HFF-Myc (cell line): ENCODE measurements at regions not wholly inside any gene's neighbourhood (a gene's known extent, or its start where the extent isn't known, plus 50 kb on each side); places are given as distances from the start of the nearest gene placed in this dataset.
A peak's percentile ranks its signal among the peaks of the same experiment; 100 is the strongest.

Experiments
- DNase-seq: peaks from one replicate; pipeline ENCODE4 v3.0.0-alpha.2; 2011; ENCODE audit warnings: low read depth; ENCODE audit errors: extremely low read depth
- H3K4me3 ChIP-seq: replicated peaks from 2 replicates; pipeline ENCODE4 v1.5.1; 2011; ENCODE audit warnings: low read depth, mild to moderate bottlenecking, control low read depth, low read length
- TF ChIP-seq, protein P1 (sequence below): IDR thresholded peaks from 2 replicates; pipeline ENCODE4 v1.5.1; 2012; ENCODE audit warnings: mild to moderate bottlenecking, low read depth, low read length, control low read depth; ENCODE audit errors: missing control alignments

DNA sequence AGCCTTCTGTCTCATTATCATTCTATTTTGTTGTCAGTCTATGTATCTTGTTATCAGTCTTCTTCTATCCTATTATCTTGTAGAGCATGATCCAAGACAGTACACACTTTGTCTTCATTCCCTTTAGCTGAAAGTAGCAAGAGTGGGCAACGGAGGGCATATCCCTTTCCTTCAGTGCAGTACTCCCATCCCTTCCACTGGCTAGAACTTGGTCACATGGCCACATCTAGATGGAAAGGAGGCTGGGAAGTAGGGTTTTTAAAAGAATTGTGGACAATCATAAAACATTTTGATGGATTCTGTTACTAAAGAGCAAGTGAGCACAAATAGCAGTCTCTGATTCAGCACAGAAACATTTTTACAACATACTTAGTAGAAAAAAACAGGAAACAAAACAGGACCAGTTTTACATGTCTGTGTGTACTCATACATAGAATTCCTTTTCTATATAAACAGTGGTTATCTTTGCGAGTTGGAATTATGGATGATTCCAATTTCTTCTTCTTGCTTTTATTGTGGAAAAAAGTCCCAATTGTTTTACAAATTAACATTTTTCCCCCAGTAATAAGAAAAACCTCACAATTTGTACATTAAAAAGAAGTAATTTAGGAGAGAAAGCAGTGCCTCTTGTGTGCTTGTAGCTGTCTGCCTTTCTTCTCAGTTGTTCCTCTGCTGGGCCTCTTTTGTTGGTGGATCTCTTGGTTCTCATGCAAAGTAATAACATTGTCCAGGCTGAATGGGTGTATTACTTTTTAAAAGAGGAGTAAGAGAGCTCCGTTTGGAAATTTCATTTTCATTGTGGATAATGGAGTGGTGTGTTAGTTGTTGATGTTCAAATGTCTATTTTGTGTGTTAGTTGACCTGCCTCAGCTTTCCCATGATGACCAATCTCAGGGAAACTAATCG is 410.9 kb upstream of the TRPC7 start:
- TF ChIP-seq, protein P1, sequence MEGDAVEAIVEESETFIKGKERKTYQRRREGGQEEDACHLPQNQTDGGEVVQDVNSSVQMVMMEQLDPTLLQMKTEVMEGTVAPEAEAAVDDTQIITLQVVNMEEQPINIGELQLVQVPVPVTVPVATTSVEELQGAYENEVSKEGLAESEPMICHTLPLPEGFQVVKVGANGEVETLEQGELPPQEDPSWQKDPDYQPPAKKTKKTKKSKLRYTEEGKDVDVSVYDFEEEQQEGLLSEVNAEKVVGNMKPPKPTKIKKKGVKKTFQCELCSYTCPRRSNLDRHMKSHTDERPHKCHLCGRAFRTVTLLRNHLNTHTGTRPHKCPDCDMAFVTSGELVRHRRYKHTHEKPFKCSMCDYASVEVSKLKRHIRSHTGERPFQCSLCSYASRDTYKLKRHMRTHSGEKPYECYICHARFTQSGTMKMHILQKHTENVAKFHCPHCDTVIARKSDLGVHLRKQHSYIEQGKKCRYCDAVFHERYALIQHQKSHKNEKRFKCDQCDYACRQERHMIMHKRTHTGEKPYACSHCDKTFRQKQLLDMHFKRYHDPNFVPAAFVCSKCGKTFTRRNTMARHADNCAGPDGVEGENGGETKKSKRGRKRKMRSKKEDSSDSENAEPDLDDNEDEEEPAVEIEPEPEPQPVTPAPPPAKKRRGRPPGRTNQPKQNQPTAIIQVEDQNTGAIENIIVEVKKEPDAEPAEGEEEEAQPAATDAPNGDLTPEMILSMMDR, result no peak
- peak; percentile 12 for DNase-seq
- no peak overlapping the region for H3K4me3 ChIP-seq

DNA sequence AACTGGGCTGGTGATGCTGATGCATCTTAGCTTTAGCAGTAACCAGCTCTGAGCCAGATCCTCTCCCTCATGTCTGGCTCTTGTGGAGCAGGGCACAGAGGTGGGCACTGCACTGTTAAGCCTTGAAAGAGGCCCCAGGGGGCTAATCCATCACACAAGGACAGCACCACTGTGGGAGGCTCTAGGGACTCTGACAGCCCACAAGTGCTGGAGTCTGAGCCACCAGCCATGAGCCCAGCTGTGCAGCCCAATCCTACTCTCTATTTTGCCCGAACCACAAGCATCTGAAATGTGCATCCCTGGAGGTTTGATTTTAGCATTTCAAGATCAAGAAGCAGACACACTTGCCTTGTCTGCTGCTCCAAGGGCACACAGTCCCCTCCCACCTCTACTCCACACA is 407.1 kb upstream of the TRPC7 start:
- DNase-seq, result no peak
- no peak overlapping the region for H3K4me3 ChIP-seq
- TF ChIP-seq, protein P1, result no peak

DNA sequence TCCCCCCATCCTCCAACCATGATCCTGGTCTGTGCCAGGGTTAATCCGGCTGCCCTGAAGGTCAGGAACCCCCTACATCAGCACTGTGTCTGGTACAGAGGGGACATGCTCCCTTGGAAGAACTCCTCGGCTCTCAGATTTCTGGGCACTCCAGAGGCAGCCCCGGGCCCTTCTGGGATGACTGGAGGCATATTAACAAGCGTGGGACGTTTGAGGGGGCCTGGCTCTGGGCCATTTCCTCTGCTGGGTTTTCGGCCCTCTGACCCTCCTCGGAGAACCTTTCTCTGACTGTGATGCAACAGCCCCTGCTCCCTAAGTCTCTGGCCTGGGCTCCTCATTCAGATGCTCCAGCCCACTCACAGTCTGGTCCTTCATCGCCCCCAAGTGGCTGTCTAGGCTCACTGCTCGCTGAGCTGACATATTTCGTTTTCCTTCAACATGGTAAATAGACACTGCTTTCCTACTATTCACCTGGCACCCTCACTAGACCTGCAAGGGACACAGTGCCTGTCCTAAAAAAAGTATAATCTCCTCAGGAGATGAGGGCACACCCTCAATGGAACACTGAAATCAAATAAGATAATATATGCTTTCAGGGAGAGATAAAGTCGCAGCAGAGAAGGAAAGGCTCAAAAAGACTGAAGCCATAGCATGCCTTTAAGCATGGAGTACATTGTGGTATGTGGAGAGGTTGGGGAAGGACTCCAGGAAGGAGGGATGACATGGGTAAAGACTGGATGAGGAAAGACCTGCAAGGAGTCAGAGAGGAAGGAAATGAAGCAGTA is 404.7 kb upstream of the TRPC7 start:
- TF ChIP-seq, protein P1, result peak; percentile 92
- H3K4me3 ChIP-seq, result no peak overlapping the region
- peak; percentile 35 for DNase-seq

DNA sequence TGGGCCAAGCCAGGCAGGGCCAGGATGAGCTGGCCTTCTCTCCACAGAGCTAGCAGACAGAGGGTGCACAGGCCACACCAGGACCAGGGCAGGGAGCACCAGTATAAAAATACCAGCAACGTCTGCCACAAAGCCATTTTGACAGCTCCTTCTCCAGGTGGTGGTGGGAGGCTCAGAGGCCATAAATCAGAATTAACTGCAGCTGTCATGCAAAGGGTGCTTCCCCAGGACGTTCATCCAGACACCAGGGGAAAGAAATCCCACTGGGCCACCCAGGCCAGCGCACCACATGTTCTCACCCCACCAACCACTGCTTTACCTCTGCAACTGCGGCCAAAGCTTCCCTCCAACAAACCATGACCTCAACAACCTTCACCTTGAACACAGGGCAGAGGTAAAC is 403.7 kb upstream of the TRPC7 start:
- TF ChIP-seq, protein P1, result no peak
- DNase-seq, result no peak
- no peak overlapping the region for H3K4me3 ChIP-seq

DNA sequence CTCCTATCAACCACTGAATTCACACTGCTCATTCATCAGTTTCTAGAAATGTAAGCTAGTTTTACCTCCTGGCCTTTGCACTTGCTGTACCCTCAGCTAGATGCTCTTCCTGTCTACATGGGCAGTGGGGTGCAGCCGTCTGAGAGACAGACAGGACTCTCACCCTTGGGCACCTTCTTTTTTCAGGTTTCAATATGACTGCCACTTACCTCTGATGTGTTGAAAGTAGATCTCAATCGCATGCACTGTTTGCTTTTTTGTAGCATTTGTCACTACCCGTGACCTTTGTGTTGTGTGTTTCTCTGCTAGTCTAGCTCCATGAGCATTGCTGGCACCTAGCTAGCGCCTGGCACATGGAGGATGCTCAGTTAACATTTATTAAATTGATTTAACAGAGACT is 403.1 kb upstream of the TRPC7 start:
- TF ChIP-seq, protein P1, result no peak
- H3K4me3 ChIP-seq, result no peak overlapping the region
- no peak for DNase-seq

DNA sequence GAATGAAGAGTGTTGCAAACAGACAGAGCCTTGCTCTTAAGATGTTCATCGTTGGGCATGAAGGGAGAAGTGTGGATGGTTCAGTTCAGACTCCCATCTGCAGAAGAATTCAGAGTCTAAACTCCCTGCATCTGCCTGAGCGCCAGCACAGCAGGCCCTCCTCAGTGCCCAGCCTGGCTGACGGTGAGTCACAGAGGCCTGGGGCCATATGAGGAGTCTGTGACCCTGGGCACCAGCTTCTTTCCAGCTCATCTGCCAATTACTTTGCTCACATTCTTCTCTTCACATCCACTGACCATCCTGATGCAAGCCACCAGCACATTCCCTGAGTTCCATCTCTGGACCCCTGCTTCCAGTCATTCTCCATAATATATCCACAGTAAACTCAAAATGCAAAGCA is 401.1 kb upstream of the TRPC7 start:
- TF ChIP-seq, protein P1, result no peak
- no peak overlapping the region for H3K4me3 ChIP-seq
- no peak for DNase-seq
